Activated CD8-positive, alpha-beta T cell treated with anti-CD3 and anti-CD28 coated beads, Interleukin-2, amount 10 ng/mL, durations not matched to agents 7 days and 5 days (primary cell): ENCODE measurements at regions not wholly inside any gene's neighbourhood (a gene's known extent, or its start where the extent isn't known, plus 50 kb on each side); places are given as distances from the start of the nearest gene placed in this dataset.
A peak's percentile ranks its signal among the peaks of the same experiment; 100 is the strongest.

Experiments
- ATAC-seq: fragments of 150-1000 bp; cut with Tn5 transposase; one replicate; pipeline ENCODE4 v1.10.0; 2021; ENCODE audit warnings: moderate library complexity
- CTCF ChIA-PET: fragments of 350-600 bp; sonication (Branson Sonifier 250); formaldehyde crosslinking; loops from one replicate; lab custom pipeline; 2021; ENCODE audit warnings: antibody characterized with exemption; lab: Charles Lee
- POLR2A ChIA-PET: fragments of 350-600 bp; sonication (Branson Sonifier 250); formaldehyde crosslinking; loops from one replicate; lab custom pipeline; 2021; ENCODE audit warnings: antibody characterized with exemption; lab: Charles Lee
- DNase-seq: peaks from one replicate; pipeline ENCODE4 v3.0.0-alpha.2; 2020
- H3K27ac Mint-ChIP-seq: one replicate; pipeline ENCODE4 v1.8.0; 2021; ENCODE audit warnings: mild to moderate bottlenecking, mixed read lengths
- H3K27me3 Mint-ChIP-seq: one replicate; pipeline ENCODE4 v1.8.0; 2021; ENCODE audit warnings: low read depth, mixed read lengths
- H3K36me3 Mint-ChIP-seq: one replicate; pipeline ENCODE4 v1.8.0; 2021; ENCODE audit warnings: low read depth, mixed read lengths
- H3K4me1 Mint-ChIP-seq: one replicate; pipeline ENCODE4 v1.8.0; 2021; ENCODE audit warnings: low read depth, mixed read lengths
- H3K4me3 Mint-ChIP-seq: one replicate; pipeline ENCODE4 v1.8.0; 2021; ENCODE audit warnings: mild to moderate bottlenecking, mixed read lengths
- H3K9me3 Mint-ChIP-seq: one replicate; pipeline ENCODE4 v1.8.0; 2022; ENCODE audit warnings: mixed read lengths; ENCODE audit not compliant: insufficient read depth

DNA sequence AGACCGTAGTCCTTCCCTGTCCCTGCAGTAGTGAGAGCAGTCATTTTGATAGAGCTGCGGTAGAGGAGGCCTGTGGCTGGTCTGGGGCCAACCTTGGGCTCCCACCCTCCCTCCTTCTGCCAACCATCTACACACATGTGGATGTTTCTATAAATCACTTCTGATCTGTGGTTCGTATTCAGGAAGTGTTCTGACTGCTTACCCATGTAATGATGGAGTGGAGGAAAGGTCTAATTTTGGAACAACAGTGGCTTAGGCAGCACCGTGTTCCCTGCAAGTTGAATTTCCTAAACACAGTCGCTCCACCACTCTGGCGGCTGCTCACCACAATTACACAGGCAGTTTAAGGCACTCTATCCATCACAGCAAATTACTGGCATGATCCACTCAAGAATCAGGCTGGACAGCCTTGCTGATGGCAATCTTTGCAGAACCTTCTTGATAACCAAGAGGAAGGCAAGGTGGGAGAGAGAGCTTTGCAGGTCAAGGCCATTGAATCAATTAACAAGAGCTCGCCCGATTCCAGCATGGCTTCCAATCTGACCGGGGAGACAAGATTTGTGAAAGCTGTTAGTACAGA is 104.7 kb upstream of the VEPH1 start:
- no peak overlapping the region for H3K27ac Mint-ChIP-seq
- ATAC-seq (no peak), DNase-seq (no peak)
- H3K4me1 Mint-ChIP-seq = peaks cover 4% of the 10 kb centered on the region
- CTCF ChIA-PET = interaction anchor here (1.6 to 2.8 kb wide), 3 partner anchors 14 to 852 kb away, joined by 3 to 13 read pairs (median 6); no protein-coding TSS in a partner anchor
- no peaks in the 10 kb centered on the region for H3K36me3 Mint-ChIP-seq
- H3K9me3 Mint-ChIP-seq = no peaks in the 10 kb centered on the region
- POLR2A ChIA-PET = no interaction called here
- peaks cover 4% of the 10 kb centered on the region for H3K27me3 Mint-ChIP-seq
- no peak overlapping the region for H3K4me3 Mint-ChIP-seq

DNA sequence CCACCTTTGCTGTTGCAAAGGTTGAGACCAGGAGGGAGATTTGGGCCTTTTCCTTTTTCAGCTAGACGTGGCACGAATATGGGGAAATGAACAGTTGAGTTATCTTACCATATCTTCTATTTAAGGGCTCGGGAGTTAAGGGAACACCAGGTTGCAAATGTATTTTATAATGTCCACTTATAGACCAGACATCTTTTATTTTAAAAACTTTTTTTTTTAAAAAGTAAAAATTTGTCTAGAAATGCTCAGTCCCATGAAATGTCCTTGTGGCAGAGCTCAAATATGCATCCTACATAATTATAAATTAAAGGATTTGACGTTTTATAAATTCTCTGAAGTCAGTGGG is 103.6 kb upstream of the VEPH1 start:
- peak; percentile 15 for ATAC-seq
- H3K36me3 Mint-ChIP-seq = no peaks in the 10 kb centered on the region
- CTCF ChIA-PET = interaction anchor here (0.6 to 2.8 kb wide), 20 partner anchors 9 to 1185 kb away, joined by 3 to 20 read pairs (median 3); no protein-coding TSS in a partner anchor
- H3K27me3 Mint-ChIP-seq = peaks cover 4% of the 10 kb centered on the region
- DNase-seq = no peak
- no peak overlapping the region for H3K4me3 Mint-ChIP-seq
- peaks cover 4% of the 10 kb centered on the region for H3K4me1 Mint-ChIP-seq
- POLR2A ChIA-PET = no interaction called here
- no peak overlapping the region for H3K27ac Mint-ChIP-seq
- H3K9me3 Mint-ChIP-seq = no peaks in the 10 kb centered on the region

DNA sequence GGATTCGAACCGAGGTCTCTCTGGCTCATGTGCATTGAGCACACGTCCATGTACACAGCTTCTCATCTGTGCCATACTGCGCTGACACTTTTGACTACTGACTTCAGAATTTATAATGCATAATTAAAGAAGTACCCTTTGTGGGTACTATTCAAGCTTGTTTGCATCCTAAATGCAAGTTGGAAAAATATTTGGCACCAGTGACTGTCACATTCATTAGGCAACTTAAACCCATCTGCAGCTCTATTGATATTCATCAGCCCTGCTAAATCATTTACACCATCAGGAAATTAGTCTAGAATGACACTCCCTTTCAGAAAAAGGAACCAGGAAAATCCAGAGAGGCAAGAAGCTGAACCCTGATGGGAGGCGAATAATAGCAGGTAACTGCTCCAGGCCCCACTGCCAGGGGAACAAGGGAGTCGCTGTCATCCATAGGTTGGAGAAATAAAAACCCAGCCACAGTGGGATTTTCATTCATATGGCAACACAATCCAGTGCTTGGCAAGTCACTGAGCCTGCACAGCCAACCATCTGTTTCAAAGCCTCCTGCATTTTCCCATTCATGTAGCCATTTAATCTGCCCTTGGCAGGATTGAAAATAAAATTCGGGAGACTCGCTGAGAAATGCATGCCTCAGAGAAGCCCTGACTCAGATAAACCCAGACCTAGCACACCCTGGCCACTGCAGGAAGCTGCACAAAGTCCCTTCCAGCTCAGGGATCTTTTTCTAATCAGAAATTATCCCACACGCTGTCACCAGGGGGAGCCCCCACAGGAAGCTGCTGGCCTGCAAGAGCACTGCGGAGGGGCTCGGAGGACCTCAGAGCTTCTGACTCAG is 103.0 kb upstream of the VEPH1 start:
- ATAC-seq (peak; percentile 88), DNase-seq (peak; percentile 72)
- no peaks in the 10 kb centered on the region for H3K9me3 Mint-ChIP-seq
- ChIA-PET POLR2A (no interaction called here), CTCF (interaction anchor here (0.6 to 2.8 kb wide), 21 partner anchors 8 to 1185 kb away, joined by 3 to 20 read pairs (median 3); no protein-coding TSS in a partner anchor)
- no peaks in the 10 kb centered on the region for H3K36me3 Mint-ChIP-seq
- no peak overlapping the region for H3K4me3 Mint-ChIP-seq
- H3K27ac Mint-ChIP-seq = no peak overlapping the region
- H3K4me1 Mint-ChIP-seq = peaks cover 4% of the 10 kb centered on the region
- peaks cover 6% of the 10 kb centered on the region for H3K27me3 Mint-ChIP-seq

DNA sequence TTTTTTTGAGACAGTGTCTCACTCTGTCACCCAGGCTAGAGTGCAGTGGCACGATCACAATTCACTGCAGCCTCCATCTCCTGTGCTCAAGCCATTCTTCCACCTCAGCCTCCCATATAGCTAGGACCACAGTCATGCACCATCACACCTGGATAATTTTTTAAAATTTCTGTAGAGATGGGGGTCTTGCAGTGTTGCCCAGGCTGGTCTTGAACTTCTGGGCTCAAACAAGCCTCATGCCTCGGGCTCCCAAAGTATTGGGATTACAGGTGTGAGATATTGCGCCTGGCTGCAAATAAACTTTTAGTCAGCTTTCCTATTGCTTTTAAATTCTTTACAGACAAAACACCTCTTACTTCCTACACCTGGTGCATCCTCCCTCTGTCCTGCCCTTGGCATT is 102.1 kb upstream of the VEPH1 start:
- Mint-ChIP-seq H3K27me3 (peaks cover 6% of the 10 kb centered on the region), H3K9me3 (no peaks in the 10 kb centered on the region), H3K36me3 (no peaks in the 10 kb centered on the region), H3K4me3 (no peak overlapping the region), H3K27ac (no peak overlapping the region), H3K4me1 (peaks cover 2% of the 10 kb centered on the region)
- no peak for ATAC-seq
- no peak for DNase-seq
- CTCF ChIA-PET = interaction anchor here (1.2 to 2.8 kb wide), 4 partner anchors 11 to 73 kb away, joined by 6 to 20 read pairs (median 10); no protein-coding TSS in a partner anchor
- POLR2A ChIA-PET = no interaction called here

DNA sequence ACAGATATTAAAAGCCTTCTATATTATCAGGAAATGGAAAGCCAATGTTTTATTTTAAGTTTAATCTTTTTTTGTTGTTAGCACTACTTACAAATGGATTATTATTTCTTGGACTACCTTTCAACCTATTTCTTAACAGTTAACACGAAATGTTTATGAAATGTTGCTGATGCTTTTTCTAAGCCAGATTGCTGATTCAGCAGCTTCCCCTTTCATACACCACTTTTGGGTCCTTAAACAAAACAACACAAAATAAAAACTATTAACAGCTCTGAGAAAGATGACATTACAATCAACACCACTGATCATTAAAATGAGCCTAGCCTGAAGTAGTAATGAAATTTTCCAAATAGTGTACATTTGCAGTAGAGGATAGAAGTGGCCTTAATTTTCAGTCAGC is 99.2 kb upstream of the VEPH1 start:
- H3K36me3 Mint-ChIP-seq = no peaks in the 10 kb centered on the region
- no peak for DNase-seq
- POLR2A ChIA-PET = no interaction called here
- H3K4me1 Mint-ChIP-seq = peaks cover 2% of the 10 kb centered on the region
- H3K4me3 Mint-ChIP-seq = no peak overlapping the region
- ATAC-seq = no peak
- peaks cover 6% of the 10 kb centered on the region for H3K27me3 Mint-ChIP-seq
- no peaks in the 10 kb centered on the region for H3K9me3 Mint-ChIP-seq
- CTCF ChIA-PET = interaction anchor here (0.6 kb wide), 1 partner anchor 70 kb away, joined by 3 read pairs; no protein-coding TSS in a partner anchor
- no peak overlapping the region for H3K27ac Mint-ChIP-seq

DNA sequence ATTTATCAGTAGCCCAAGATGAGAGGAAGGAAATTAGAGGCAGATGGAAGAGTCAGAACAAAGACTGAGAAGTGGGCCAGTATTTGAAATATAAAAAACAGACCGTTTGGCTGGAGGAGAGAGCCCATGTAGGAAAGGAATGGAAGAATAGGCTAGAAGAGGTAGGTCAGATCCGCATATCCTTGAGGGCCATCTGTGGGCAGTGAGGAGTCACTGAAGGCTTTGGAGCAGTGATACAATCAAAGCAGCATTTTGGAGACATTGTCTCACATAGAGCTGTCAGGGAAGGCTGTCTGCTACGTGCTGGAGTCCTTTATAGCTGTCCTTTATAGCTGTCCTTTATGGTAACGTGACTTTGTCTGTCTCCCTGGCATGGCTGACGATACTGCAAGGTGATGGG is 92.0 kb upstream of the VEPH1 start:
- H3K9me3 Mint-ChIP-seq = no peaks in the 10 kb centered on the region
- H3K4me1 Mint-ChIP-seq = no peaks in the 10 kb centered on the region
- ChIA-PET POLR2A (interaction anchor here (0.5 kb wide), 1 partner anchor 1182 kb away, joined by 3 read pairs; no protein-coding TSS in a partner anchor), CTCF (interaction anchor here (3.5 kb wide), 1 partner anchor 11 kb away, joined by 13 read pairs; no protein-coding TSS in a partner anchor)
- peaks cover 11% of the 10 kb centered on the region for H3K27me3 Mint-ChIP-seq
- no peak for DNase-seq
- no peak for ATAC-seq
- no peak overlapping the region for H3K4me3 Mint-ChIP-seq
- no peaks in the 10 kb centered on the region for H3K36me3 Mint-ChIP-seq
- H3K27ac Mint-ChIP-seq = no peak overlapping the region

DNA sequence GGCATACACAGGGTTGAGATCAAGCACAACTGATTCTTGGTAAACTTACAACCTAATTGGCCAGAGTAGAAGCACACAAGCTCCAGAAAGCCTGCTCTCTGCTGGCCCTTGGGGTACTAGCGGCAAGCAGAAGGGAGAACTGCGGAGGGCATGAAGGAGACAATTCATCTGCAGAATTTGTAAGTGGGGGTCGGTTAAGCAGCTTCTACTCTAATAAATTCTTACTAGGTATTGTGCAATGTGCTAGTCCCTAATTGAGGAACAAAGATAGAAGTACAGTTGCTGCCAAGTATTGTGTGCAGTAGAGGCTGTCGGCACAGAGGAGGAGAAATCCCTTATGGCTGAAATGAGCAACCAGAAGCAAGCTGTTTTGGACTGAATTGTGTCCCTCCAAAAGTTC is 91.2 kb upstream of the VEPH1 start:
- CTCF ChIA-PET = interaction anchor here (1.0 to 3.5 kb wide), 2 partner anchors 12 to 22 kb away, joined by 3 to 13 read pairs; no protein-coding TSS in a partner anchor
- no peak overlapping the region for H3K27ac Mint-ChIP-seq
- H3K27me3 Mint-ChIP-seq = peaks cover 11% of the 10 kb centered on the region
- no peaks in the 10 kb centered on the region for H3K4me1 Mint-ChIP-seq
- no peaks in the 10 kb centered on the region for H3K9me3 Mint-ChIP-seq
- POLR2A ChIA-PET = no interaction called here
- no peak overlapping the region for H3K4me3 Mint-ChIP-seq
- DNase-seq (no peak), ATAC-seq (no peak)
- H3K36me3 Mint-ChIP-seq = no peaks in the 10 kb centered on the region

DNA sequence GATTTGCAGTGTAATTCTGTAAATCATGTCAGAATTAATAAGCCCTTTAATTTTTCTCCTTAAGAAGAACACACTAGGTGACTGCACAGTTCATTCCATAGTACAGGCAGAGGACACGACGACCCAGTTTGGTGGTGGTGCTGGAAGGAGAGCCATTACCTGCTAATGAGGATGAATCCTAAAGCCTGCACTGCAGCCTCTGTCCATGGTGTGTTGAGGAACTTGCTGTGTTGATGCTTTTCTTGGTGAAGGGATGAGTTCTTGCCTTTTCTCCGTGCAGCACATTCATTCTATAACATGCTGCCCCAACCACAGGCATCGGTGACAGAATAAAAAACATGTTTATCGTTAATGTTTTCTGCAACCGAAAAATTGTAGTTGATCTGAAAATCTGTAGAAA is 89.6 kb upstream of the VEPH1 start:
- DNase-seq (no peak), ATAC-seq (no peak)
- Mint-ChIP-seq H3K27me3 (peaks cover 11% of the 10 kb centered on the region), H3K4me1 (no peaks in the 10 kb centered on the region), H3K4me3 (no peak overlapping the region), H3K9me3 (no peaks in the 10 kb centered on the region), H3K36me3 (no peaks in the 10 kb centered on the region), H3K27ac (no peak overlapping the region)
- ChIA-PET POLR2A (no interaction called here), CTCF (interaction anchor here (3.5 kb wide), 1 partner anchor 14 kb away, joined by 13 read pairs; no protein-coding TSS in a partner anchor)

DNA sequence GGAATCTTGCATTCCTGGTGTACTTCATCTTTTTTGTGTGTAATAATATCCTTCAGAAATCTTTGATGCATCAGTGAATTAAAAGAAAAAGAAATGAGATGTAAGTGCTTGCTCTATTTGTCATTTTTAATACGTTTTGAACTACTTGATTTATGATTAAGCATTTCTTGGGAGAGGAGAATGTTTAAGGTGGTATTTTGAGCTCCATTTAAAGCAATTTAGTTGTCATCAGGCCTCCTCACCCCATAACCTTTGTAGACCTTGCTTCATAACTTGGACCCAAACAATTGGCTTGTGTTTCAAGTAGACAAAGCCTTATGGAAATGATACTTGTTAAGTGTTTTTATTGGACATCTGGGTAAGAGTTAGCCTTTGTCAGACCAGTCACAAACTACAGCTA is 87.1 kb upstream of the VEPH1 start:
- POLR2A ChIA-PET = no interaction called here
- H3K4me3 Mint-ChIP-seq = no peak overlapping the region
- CTCF ChIA-PET = no interaction called here
- ATAC-seq = no peak
- H3K36me3 Mint-ChIP-seq = no peaks in the 10 kb centered on the region
- H3K4me1 Mint-ChIP-seq = no peaks in the 10 kb centered on the region
- H3K27ac Mint-ChIP-seq = no peak overlapping the region
- DNase-seq = no peak
- H3K9me3 Mint-ChIP-seq = no peaks in the 10 kb centered on the region
- peaks cover 7% of the 10 kb centered on the region for H3K27me3 Mint-ChIP-seq

DNA sequence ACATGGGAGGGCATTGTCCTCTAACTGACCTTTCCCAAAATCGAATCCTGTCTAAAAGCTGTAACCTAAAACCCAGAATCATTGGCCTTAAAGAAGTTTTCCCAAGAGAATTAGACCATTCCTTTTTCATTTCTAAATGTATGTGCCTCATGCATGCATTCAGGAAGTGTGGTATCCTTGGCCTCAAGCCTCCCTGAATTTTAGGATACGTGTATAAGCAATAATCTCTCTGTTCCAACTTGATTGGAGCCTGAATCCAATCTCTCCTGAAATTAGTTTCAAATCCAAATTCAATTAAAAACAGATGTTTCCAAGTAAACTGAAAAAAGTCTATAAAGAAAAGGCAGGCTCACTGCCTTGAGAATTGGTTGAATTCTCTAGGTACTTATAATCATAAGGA is 86.0 kb upstream of the VEPH1 start:
- Mint-ChIP-seq H3K4me3 (no peak overlapping the region), H3K27me3 (peaks cover 4% of the 10 kb centered on the region), H3K27ac (no peak overlapping the region), H3K36me3 (no peaks in the 10 kb centered on the region), H3K9me3 (no peaks in the 10 kb centered on the region), H3K4me1 (no peaks in the 10 kb centered on the region)
- DNase-seq (no peak), ATAC-seq (no peak)
- ChIA-PET POLR2A (no interaction called here), CTCF (no interaction called here)

DNA sequence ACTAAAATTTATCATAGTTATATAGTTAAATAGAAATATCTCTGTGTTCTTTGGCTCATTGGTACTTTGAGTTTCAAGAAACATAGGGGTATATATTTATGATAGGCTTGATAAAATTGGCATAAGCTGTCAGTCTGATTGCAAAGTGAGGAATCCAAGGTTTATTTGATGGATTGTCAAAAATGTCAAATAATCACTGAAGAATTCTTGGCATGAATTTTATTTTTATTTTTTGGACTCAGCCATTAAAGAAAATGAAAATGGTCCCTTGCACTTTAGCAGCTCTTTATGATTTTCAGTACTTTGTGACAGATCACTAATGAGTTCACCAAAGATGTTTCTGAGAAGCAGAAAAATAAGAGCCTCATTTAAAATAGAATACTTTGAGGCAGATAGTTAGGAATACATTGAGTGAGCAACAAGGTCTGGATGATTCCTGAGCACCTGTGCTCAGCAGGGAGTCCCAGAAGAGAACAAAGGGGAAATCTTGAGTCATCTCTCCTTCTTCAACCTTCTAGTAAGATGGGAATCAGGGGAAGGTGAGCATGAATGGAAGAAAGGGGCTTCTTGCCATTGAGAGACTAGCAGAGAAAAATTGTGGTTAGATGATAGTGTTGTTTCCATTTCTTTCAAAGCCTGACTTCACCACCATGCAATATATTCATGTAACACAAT is 85.3 kb upstream of the VEPH1 start:
- no peak overlapping the region for H3K4me3 Mint-ChIP-seq
- H3K4me1 Mint-ChIP-seq = no peaks in the 10 kb centered on the region
- H3K27ac Mint-ChIP-seq = no peak overlapping the region
- ChIA-PET CTCF (interaction anchor here (1.1 kb wide), 1 partner anchor 16 kb away, joined by 3 read pairs; no protein-coding TSS in a partner anchor), POLR2A (no interaction called here)
- H3K27me3 Mint-ChIP-seq = peaks cover 4% of the 10 kb centered on the region
- DNase-seq (no peak), ATAC-seq (no peak)
- no peaks in the 10 kb centered on the region for H3K9me3 Mint-ChIP-seq
- H3K36me3 Mint-ChIP-seq = no peaks in the 10 kb centered on the region
